Activated CD4-positive, alpha-beta T cell treated with anti-CD3 and anti-CD28 coated beads, Interleukin-2, amount 50 U/mL, for 4 hours (primary cell): ENCODE measurements at regions not wholly inside any gene's neighbourhood (a gene's known extent, or its start where the extent isn't known, plus 50 kb on each side); places are given as distances from the start of the nearest gene placed in this dataset.

ENCODE experiments used
- DNase-seq, 2 experiments: peaks; one replicate each; pipeline ENCODE4 v3.0.0-alpha.2; 2020

DNA sequence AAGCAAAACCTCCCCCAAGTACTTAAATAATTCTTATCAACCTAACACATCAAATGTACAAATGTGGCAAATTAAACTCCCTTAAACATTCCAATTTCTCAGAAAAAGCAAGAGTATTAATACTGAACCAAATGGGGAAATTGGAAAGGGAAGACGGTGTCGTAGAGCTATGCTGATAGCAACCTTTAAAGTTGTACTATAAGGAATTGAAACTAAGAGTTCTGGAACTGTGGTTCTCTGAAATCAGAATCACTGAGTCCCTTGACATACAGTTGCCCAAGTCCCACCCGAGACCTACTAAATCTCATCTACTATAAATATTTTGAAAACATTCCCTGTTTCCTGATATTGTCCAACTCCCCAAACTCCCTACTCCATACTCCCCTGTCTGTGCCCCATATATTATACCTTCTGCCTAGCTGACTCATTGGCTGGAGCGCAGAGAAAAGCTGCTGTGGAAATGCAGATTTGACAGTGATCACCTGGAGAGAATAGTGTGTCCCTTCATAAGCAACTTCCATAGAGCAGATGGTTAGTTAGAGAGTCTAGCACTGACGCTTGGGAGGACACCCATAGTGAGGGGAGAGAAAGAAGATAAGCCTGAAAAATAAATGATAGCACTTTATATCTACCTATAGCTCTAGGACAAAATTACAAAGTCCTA lies 51.4 kb upstream of the ITM2B start:
- DNase-seq, result no peak

DNA sequence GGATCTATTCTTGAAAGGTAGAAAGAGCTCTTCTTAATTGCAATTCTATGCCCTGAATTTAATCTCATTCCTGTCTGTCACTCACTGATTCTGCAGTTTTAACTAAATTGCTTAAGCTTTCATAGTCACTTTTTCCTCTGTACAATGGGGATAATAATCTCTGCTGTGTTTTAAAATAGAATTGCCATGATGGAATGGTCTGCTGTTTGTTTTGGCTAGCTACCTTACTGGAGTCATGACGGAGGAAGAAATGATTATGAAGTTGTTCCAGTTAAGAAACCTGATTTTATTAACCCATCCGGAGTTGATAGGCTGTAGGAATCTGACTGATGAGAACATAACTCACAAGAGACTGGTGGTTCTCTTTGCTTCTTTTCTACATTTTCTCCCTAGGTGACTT lies 54.9 kb upstream of the ITM2B start:
- no peak for DNase-seq

- DNase-seq, result no peak
These were observed 56.2 kb upstream of the ITM2B start for GRCh38 chr13:48176781-48177180.

GRCh38 chr13:48175185-48175584 lies 57.8 kb upstream of the ITM2B start:
- DNase-seq, result no peak

- no peak for DNase-seq
These were observed 65.1 kb upstream of the ITM2B start for GRCh38 chr13:48167866-48168265.

- no peak for DNase-seq
These were observed 67.3 kb upstream of the ITM2B start for GRCh38 chr13:48165727-48166126.

DNA sequence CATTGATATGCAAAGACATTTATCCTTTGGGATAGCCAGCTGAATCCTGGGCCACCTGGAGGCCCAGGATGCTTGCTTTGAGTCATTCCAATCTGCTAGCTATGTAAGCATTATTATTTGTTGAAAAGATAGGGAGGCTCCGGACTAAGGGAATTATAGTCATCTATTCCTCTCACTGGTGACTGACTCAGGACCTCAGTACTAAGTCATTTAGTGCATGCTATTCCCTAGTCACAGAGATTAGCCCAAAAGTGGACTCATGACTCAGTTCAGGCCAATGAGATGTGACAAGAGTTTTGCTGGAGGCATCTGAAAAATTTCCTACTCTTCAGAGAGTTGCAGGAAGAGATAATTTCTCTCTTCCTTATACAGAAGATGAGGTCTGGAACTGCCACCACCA lies 67.9 kb upstream of the ITM2B start:
- DNase-seq, result no peak

DNA sequence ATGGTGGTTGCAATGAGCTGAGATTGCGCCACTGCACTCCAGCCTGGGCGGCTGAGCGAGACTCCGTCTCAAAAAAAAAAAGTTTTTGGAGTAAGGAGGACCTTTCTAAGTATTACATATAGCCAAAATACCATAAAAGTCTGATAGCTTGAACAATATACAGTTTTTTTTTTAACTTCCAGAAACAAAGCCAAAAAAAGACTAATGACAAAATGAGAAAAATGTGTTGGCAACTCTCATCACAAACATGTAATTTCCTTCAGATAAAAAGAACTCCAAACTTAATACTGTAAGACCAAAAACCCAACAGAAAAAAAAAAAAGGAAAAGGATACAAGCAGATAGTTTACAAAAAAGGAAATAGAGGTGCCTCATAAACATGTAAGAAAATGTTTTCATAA lies 68.2 kb upstream of the MED4 start:
- no peak for DNase-seq

DNA sequence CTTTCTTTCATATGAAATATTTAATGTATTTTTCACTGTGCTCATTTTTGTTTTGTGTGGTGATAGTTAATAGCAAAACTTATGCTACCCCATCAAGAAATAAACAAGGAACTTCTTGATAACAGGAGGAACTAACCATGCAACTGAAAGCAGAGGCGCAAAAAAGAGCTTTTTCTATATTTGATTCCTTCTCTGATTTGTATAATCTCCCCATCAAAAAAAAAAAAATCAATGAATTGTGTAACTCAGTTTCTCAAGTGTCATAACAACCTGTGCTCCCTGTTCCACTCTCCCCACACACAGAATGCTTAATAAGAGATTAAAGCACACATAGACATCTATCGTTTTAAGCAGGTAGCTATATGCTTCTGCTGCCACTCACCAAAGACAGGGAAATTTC lies 67.3 kb upstream of the MED4 start:
- DNase-seq, result no peak

GRCh38 chr13:48161530-48162179 lies 66.8 kb upstream of the MED4 start:
- DNase-seq, result no peak

DNA sequence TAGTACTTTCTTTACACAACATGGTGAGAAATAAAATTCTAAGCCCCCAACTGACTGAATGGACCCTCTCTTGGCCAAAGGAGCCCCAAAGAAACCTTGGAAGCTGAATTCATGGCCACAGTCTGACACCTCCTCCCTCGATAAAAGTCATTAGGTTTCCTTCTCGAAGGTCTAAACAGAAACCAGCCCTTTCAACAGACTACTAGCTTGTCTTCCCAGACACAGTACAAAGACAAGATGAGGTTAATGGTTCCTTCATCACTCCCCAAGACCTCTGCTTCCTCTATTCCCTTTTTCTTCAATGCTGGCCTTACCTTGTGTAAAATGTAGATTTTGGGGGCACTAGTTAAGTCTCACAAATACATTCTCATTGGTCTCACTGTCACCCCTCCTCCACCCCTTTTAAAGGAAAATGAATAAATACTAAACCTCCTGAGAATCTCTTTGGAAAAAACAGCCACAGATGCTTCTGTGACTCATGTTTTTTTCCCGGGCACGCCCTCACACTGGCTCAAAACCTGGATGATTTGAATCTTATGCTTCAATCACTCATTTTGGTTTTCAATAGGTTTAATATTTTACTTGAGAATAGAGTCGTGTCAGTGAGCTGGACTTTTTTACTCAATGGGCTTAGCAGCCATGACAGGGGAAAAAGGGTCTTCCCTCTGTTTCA lies 65.8 kb upstream of the MED4 start:
- DNase-seq, result no peak

- no peak for DNase-seq
These were observed 64.9 kb upstream of the MED4 start for GRCh38 chr13:48159826-48160225.

GRCh38 chr13:48159401-48159800 lies 64.5 kb upstream of the MED4 start:
- no peak for DNase-seq

DNA sequence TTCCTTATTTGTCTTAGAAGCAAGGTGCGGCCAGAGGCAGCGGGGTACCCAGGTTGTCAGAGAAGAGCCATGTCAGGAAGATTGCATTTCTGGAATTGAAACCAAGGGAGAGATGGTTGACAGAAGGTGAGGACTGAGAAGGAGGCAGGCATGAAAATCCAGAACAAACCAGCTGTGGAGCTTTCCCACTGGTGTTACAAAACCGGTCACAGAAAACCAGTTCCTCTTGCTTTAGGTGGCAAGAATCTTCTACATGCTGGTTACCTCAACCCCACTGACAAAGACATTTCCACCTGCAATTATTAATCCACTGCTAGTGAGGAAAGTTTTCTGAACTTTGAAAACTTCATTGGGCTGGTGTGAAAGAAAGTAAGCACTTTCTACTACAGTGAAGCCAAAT lies 64.0 kb upstream of the MED4 start:
- DNase-seq, result no peak

DNA sequence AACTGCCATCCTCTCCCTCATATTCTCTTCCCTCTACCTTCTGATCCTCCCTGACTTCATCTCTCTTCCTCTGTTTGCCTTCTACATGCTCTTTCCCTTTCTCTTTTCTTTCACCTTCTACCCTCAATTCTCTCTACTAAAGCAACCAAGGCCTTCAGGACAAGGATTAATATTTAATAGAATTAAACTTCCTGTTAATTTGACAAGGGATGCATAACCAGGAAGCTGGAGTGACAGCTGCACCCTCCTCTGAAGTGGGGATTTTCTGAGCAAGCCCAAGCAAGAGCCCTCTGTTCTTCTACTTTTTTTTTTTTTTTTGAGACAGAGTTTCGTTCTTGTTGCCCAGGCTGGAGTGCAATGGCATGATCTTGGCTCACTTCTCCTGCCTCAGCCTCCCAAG lies 63.4 kb upstream of the MED4 start:
- no peak for DNase-seq

DNA sequence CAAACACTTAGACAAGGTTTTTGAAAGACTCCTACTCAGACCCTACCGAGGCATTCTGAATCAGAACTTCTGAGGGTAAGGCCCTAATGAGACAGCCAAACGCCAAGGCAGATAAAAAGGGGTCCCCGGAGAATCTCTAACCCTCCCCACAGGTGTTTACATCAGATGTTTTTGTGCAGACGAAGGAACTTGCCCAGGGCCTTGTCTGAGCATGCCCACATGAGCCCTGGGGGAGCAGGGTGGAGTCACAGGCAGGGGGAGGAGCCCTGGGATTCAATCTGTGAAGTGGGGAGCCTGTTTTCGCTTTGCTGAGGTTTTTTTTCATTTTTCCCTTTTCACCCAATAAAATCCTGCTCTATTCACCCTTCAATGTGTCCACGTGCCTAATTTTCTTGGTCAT lies 61.6 kb upstream of the MED4 start:
- DNase-seq, result peak; percentile 62 to 70

DNA sequence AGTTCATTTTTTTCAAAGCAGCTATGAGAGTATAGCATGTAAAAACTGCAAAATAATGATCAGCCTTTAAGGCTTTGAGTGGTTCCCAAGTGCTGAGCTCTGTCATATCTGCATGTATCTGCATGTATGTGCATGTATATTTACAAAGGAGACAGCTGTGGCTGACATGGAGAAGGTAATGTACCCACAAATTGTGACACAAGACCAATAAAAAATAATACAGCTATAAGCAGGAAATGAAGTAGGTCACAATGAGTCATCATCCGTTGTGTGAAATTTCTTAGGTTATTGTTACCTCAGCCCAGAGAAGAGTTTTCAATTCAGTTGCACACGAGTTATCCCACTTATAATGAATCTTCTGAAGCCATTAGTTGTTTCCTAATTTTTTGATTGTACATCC lies 60.9 kb upstream of the MED4 start:
- no peak for DNase-seq

- no peak for DNase-seq
These were observed 59.8 kb upstream of the MED4 start for GRCh38 chr13:48154671-48155070.

- no peak for DNase-seq
These were observed 58.3 kb upstream of the MED4 start for GRCh38 chr13:48153186-48153585.

DNA sequence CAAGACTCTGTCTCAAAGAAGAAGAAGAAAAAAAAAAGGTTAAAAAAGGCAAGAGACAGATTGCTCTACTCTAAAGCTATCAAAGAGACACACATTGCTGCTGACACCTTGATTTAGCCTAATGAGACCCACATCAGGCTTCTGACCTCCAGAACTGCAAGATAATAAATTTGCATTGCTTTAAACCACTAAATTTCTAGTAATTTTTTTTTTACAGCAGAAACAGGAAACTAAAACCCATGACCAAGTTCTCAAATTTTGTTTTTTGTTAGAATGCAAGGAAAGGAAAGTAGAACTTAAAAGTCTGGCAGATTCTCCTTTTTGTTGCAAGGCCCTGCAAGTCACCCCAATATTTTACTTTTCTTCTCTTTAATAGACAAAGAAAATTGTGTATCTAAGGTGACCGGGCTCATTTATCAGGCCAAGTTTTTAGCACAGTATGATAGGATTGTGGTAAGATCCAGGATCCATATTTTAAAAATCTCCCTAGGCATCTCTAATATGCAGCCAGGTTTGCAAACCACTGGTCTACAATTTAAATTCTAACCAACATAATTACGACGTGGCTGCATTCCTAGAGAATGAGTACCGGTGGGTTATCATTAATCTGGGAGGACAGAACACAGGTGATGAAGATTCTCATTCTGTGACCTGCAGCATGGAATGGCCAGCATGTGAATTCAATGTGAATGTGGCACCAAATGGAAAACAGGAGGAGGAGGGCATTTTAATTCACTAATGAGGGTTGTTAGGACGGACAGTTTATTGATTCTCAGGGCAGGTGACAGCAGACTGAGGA lies 56.7 kb upstream of the MED4 start:
- no peak for DNase-seq

GRCh38 chr13:48148454-48148853 lies 53.5 kb upstream of the MED4 start:
- DNase-seq, result no peak

DNA sequence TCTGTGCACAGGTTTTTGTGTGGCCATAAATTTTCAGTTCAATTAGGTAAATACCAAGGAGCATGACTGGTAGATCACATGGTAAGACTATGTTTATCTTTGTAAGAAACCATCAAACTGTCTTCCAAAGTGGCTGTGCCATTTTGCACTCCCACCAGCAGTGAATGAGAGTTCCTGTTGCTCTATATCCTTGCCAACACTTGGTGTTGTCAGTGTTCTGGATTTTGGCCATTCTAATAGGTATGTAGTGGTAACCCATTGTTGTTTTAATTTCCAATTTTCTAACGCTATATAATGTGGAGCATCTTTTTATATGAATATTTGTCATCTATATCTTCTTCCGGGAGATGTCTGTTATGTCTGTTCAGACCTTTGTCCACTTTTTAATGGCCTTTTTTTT lies 51.7 kb upstream of the MED4 start:
- no peak for DNase-seq

GRCh38 chr13:48146122-48146521 lies 51.2 kb upstream of the MED4 start:
- DNase-seq, result no peak
